22Rv1 (cell line): ENCODE measurements at regions not wholly inside any gene's neighbourhood (a gene's known extent, or its start where the extent isn't known, plus 50 kb on each side); places are given as distances from the start of the nearest gene placed in this dataset.

Experiments used
- CTCF ChIP-seq: fragments of 450-650 bp; IDR thresholded peaks from 2 replicates; pipeline ENCODE4 v1.5.1; 2017; ENCODE audit warnings: mild to moderate bottlenecking
- ZFX ChIP-seq: fragments of 450-650 bp; IDR thresholded peaks from 2 replicates; pipeline ENCODE4 v1.6.1; 2017; ENCODE audit warnings: antibody characterized with exemption, borderline replicate concordance

- TF ChIP-seq CTCF (no peak), ZFX (no peak)
These were observed 316.8 kb upstream of the HS6ST1 start for GRCh38 chr2:128635361-128635900.
